Hindlimb muscle (tissue), 1 donor: ENCODE measurements at regions not wholly inside any gene's neighbourhood (a gene's known extent, or its start where the extent isn't known, plus 50 kb on each side); places are given as distances from the start of the nearest gene placed in this dataset.

Experiments used
- DNase-seq: peaks from one replicate; pipeline ENCODE4 v3.0.0-alpha.2; 2013

DNA sequence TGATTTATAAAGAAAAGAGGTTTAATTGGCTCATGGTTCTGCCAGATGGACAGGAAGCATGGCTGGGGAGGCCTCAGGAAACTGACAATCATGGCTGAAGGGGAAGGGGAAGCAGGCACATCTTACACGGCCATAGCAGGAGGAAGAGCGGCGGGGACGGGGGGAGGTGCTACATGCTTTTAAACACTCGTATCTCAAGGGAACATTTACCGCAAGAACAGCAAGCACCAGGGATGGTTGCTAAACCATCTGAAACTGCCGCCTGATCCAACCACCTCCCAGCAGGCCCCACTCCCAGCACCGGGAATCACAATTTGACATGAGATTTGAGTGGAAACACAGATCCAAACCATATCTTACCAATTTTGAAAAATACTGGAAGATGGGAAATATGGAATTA lies 362.8 kb downstream of the FBXO15 start:
- no peak for DNase-seq

GRCh38 chr18:73782405-73782804 lies 365.2 kb downstream of the FBXO15 start:
- no peak for DNase-seq

GRCh38 chr18:73780218-73780617 lies 367.4 kb downstream of the FBXO15 start:
- DNase-seq = no peak

DNA sequence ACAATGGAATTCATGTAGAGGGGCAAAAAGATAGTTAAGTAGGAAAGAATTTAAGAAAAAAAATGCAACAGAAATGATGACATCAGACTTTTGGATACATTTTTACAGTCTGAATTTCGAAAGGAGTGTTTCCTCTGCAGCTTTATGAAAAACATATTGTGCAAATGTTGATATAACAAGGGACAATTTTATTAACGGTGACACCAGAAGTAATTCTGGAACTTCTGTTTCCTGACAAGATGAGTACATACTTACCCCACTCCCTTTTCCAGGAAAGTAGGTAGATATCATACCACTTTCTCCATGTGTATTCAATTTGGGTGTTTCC lies 369.6 kb downstream of the FBXO15 start:
- DNase-seq = peak; percentile 3

DNA sequence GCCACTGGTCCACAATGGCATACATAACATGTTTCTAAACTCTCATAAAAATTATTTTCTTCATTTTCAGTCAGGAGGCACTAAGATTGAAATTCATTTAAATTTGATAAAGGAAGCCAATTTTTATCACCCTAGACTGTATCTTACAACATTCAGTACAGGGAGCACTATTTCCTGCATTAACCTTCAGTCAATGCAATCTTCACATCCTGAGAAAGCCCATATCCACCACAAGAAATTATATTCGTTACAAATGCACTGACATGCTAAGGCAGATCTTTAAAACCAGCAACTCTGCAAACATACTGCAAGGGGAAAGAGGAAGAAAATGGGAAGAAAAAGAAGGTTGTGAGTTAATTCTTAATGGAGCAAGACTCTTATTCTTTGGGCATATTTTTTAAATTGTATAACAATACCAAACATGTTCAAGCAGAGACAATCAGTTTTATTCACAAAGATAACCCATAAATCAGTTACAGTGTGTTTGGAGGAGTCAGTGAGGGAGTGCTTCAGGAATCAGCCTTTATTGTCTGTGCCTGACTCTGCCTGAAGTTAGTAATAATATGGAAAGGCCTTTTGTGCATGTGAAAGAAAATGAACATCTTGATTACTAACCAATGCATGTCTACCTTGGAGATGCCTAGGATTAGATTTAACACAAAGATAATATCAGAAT lies 370.1 kb downstream of the FBXO15 start:
- DNase-seq = no peak

DNA sequence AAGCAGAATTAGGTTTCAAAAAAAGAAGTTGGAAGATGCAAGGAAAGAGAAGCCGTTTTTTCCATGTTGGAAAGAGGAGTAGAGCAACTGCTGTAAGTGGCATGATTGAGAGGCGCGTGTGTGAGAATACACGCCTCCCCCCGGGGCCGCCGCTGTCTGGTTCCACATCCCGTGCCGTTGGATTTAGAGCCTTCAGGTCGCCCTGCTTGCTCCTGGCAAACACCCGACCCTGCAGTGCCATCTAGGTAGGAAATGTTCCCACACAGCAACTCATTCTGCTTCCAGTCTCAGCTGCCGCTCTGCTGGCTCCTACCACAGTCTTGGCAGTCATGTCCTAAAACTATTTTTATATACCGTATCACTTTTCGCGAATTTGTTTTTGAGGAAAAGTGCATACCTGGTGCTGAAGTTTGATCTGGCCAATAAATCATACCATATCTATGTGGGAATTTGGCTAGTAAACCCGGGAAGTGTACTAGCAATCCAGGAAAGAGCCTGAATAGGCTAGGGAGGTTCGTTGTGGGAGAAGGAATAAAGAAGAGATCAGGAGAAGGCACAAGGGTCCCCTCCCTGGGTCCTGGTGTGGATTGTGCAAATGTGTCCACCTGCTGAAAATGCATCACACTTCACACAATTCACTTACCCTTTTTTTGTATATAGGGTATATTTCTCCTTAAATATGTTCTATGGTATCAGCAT lies 372.7 kb downstream of the FBXO15 start:
- DNase-seq = peak; percentile 5

DNA sequence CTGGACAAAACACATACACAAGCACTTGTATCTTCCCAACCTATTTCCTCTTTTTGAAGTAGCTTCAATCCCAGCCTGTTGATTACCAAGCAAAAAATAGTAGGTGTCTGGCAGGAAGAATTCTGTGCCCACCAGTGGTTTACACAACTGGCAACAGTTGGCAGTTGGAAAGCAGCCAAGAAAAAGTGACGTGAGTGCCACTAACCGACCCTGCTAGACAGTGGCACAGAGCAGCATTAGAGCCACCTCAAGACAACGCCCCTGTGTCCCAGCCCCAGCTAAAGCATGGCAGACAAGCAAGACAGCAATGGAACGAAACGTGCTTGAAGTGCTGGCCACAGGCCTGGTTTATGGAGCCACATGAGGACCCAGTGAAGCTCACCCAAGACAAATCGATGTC lies 379.6 kb downstream of the FBXO15 start:
- DNase-seq = no peak

- peak; percentile 25 for DNase-seq
These were observed 380.6 kb downstream of the FBXO15 start for GRCh38 chr18:73766910-73767515.

DNA sequence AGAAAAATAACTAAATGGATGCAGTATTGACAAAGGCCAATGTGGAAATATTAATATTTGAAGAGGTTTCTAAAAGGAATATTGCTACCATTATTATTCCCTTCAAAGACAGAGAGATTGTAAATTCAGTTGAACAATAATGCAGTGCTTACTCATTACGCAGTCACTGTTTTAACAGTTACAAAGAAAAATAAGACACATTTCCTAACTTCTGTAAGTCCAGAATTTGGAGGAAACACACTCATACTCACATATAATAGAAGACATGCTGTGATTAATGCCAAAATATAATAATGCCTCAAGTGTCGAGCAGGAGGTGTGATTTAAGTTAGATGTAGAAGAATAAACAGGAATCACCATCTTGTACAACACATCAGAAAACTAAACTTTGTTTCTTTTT lies 389.2 kb downstream of the FBXO15 start:
- DNase-seq = no peak

DNA sequence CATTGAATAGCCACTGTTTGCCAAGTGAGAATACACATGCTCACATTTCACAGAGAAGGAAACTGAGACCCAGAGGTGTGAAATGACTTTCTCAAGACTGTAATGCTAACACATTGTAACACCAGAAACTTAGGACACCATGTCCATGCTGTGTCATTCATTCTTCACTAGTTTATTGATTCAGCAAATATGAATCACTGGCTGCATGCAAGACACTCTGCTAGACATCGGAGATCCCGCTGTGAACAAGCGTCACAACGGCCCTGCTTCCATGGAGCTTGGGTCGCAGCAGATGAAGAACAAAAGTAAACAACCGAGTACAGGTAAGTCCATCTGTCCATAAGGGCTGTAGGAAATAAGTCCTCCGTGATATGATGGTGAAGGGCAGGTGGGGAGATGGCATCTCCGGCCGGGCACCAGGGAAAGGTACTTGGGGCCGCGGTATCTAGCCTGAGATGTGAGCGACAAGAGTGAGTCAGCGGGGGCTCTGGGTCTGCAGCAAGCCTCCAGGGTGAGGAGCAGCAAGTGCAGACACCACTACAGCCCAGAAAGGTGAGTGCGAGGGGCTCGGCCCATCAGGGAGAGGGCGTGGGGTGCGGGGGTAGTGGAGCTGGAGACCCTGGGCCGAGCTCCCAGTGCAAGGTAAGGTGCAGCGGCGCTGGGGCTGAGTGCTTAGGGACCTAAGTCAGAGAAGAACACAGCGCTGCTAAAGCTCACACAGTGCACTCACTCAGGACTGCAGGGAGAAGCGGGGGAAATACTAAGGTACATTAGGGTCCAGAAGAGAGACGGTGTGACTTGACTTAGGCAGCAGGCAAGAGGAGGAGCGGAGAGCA lies 391.2 kb downstream of the FBXO15 start:
- DNase-seq = no peak

- no peak for DNase-seq
These were observed 394.7 kb downstream of the FBXO15 start for GRCh38 chr18:73752965-73753364.

- DNase-seq = no peak
These were observed 395.1 kb downstream of the FBXO15 start for GRCh38 chr18:73752546-73752945.

DNA sequence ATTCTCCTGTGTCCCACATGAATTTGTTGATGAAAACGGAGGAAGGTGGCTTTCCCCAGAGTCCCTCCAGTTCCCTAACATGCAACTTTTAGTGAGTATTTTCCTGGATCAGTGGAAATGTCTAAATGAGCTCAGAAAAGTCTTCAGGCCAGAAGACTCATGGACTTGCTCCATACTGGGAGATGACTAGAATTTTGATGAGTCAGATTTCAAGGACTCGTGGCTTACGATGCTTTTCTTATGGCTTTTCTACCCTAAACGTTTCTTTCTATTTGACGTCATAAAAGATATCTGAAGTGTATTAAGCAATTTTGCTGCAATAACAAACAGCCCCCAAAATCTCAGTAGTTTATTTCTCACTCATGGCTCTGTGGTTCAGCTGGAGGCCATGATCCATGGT lies 397.6 kb downstream of the FBXO15 start:
- DNase-seq = no peak

GRCh38 chr18:73749304-73749703 lies 398.3 kb downstream of the FBXO15 start:
- no peak for DNase-seq

DNA sequence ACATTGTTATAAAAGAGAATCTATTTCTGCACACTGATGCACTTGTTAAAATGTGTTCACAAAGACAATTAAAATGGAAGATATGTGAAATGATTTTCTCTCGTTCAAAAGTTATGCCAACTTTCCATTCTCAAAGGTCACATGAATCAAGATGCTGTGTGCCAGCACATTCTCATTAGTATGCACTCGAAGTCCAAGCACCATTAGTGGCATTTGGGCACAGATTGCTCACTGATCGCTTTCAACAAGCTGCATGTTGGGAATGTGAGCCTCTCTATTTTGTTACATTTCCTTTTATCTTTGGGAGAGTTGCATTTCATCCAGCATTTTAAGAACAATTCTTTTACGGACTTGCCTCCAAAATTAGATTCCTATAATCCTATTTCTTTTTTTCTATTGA lies 398.9 kb downstream of the FBXO15 start:
- no peak for DNase-seq

DNA sequence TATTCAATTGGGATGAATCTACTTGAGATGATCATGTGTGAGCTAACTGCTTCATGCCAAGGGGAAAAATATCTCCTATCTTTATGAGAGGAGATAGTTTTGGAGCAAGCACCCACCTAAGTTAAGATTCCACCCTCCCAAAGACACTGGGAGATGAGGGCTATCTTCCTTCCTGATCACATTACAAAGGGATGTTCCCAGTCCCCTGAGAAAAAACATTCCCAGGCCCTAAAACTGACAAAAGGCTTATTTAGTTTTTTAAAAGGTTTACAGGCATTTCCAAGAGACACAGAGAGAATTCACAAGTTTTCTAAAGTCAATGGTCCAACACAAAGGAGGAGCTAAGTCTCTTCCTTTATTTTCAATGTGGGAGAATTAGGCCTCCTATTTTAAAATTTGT lies 401.5 kb downstream of the FBXO15 start:
- no peak for DNase-seq

- no peak for DNase-seq
These were observed 404.7 kb downstream of the FBXO15 start for GRCh38 chr18:73742957-73743356.

GRCh38 chr18:73741946-73742345 lies 405.7 kb downstream of the FBXO15 start:
- DNase-seq = no peak

- no peak for DNase-seq
These were observed 408.5 kb downstream of the FBXO15 start for GRCh38 chr18:73739098-73739497.

DNA sequence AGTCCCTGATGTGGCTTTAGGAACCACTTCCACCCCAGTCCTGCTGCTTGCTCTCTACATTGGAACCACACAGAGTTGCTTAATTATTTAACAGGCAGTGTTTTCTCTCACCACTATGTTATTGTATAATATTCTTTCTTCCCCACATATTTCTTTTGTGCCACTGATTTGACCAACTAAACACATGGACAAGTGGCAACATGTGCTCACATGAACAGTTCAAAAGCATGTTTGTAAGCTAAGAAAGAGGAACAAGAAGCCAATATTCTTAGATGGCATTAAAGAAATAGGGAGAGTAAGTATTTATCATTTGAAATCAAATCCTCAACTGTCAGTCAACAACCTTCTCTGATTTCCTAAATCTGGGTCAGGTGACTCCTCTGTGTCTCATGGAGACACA lies 409.6 kb downstream of the FBXO15 start:
- no peak for DNase-seq

DNA sequence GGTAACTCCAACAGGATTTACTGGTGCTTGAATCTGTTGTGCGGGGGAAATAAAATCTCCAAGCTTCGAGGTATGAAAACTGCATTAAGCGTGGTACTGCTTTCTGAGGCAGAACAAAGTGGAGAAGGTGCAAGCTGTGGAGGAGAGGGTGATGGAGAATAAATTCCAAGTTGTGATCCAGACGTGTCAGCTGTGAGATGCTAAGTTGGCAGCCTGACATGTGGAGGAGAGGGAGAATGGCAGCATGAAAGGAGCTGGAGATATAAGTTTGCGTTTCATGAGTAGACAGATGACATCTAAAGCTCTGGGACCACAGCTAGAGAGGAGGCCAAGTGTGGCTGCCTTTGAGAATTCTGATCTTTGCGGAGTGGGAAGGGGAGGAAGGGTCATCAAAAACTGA lies 411.8 kb downstream of the FBXO15 start:
- no peak for DNase-seq

DNA sequence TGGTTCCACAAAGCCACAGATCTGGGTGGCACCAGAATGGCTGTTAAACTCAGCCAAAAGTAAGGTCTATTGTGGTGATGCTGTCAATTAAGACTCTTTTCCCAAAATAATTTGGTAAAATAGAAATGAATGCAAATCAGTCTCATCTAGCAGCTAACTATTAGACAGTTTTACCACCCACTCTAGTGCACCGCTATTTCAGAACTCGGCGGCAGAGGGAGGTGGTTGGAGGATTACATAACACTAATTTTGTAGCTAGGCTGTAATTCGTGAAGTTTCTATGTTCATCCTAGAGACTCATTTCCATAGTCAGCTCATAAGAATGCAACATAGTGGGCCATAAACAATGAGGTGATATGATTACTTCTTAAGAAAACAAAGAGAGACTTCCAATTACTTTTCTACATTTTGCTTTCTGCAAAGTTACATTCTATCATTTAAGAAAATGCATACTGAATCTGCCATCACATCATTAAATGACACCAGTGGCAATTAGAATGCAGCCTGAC lies 413.8 kb downstream of the FBXO15 start:
- DNase-seq = no peak

GRCh38 chr18:73733376-73733775 lies 414.3 kb downstream of the FBXO15 start:
- DNase-seq = no peak
